ENCODE measurements at regions not wholly inside any gene's neighbourhood (a gene's known extent, or its start where the extent isn't known, plus 50 kb on each side); places are given as distances from the start of the nearest gene placed in this dataset.
"Not testable (repeated sequence)": the region's sequence is repeated elsewhere in the genome, so short reads cannot be mapped to it uniquely, and the experiment has no call there.

- no peak for DNase-seq
Observed at GRCh38 chr6:69466979-69467570, 329.7 kb downstream of the LMBRD1 start.

DNA sequence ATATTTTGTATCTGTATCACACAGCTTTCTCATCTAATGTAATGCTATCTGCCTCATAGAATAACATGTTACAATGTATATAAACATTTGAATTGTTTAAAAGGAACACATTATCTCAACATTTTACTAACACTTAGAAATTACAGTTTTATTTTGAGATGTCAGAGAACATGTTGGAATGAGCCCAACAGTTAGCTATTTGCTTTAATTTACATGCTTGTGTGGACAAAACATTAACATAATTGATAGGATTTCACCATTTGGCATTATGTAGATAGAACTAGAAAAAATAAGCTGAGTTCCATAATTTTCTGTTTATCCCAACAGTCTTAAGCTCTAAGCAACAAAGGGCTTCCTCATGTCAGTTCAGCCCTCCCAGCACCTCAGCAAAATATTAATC is 330.9 kb downstream of the LMBRD1 start:
- DNase-seq: no peak

DNA sequence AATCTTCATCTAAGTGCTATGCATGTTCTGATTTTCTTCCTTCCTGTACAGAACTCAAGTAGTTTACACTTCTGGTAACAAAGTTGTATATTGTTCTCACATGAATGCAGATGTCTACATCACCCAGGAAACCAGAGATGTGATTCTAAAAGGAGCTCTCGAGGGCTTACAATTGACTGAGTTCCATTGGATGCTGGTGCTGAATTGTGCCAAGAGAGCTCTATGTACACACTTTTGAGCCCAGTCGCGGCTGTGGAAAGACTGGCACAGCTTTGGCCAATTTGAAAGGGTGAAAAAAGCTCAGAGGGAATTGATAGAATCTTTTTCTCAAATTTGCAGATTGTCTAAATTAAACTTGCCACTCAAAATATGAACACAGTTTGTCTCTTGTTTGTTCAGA is 340.7 kb downstream of the LMBRD1 start:
- no peak for DNase-seq

- not testable (repeated sequence) for DNase-seq
Observed at GRCh38 chr6:69454619-69455018, 342.2 kb downstream of the LMBRD1 start.

GRCh38 chr6:69450493-69450892 is 346.3 kb downstream of the LMBRD1 start:
- DNase-seq: not testable (repeated sequence)

DNA sequence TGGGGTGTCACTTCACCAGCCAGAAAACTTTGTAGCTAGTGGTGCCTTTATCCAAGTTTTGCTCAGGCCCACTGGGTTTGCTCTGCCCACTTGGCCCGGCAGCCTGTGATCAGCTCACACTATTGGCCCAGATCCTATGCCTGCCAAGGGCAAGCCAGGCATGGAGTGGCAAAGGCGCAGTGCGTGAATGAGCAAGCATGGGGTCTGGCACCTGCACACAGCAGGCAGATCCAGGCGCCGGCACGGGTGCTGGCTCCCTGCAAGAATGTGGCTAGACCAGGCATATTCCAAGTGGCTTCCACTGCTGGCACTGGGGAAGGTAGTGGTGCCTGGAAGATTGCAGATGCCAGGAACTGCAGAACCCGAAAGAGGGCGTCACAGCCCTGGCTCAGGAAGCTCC is 346.9 kb downstream of the LMBRD1 start:
- DNase-seq: no peak

Data from NCI-H526 treated with DMSO at 0.1 percent for 48 hours (cell line).